ENCODE measurements at regions not wholly inside any gene's neighbourhood (a gene's known extent, or its start where the extent isn't known, plus 50 kb on each side); places are given as distances from the start of the nearest gene placed in this dataset.

DNA sequence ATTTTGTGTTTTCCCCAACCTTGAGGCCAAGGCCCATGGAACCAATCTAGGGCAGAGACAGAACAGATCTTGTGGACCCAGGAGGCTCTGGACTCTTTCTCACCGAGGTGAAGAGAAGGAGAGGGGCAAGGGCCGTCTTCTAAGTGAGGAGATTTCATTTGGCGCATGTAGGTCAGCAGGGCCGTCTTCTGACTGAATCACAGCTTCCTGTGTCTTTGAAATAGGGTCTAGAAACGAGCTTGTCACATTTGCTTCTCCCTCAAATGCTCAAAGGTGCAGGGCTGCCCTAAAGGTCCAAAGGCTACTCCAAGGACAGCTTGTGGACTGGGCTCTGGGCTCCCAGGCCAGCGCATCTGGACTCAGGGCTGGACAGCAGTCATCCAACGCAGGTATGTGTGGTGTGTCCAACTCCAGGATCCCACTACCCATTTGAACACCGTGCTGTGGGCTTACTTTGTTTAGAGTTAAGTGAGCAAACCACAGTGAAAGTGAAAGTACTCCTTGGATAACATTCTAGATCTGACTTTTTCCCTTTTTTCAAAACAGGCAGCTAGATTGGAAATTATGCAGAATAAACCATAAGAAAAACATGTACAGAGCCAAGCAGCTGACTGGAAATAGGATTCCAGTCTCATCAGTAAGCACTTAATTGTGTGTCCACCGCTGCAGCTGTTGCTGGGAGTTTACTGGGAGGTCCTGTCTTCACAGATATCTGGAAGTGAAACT, 357.0 kb downstream of the GADD45G start:
- TF ChIP-seq, protein P1, sequence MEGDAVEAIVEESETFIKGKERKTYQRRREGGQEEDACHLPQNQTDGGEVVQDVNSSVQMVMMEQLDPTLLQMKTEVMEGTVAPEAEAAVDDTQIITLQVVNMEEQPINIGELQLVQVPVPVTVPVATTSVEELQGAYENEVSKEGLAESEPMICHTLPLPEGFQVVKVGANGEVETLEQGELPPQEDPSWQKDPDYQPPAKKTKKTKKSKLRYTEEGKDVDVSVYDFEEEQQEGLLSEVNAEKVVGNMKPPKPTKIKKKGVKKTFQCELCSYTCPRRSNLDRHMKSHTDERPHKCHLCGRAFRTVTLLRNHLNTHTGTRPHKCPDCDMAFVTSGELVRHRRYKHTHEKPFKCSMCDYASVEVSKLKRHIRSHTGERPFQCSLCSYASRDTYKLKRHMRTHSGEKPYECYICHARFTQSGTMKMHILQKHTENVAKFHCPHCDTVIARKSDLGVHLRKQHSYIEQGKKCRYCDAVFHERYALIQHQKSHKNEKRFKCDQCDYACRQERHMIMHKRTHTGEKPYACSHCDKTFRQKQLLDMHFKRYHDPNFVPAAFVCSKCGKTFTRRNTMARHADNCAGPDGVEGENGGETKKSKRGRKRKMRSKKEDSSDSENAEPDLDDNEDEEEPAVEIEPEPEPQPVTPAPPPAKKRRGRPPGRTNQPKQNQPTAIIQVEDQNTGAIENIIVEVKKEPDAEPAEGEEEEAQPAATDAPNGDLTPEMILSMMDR (conservative IDR thresholded peaks at IDR 0.05; ENCODE audit: low read depth, low read length) = no peak
- TF ChIP-seq EZH2 (IDR thresholded peaks at IDR 0.05; ENCODE audit: borderline replicate concordance, low read depth, low read length, poor library complexity, severe bottlenecking) = no peak
